AG04450 (cell line): ENCODE measurements at regions not wholly inside any gene's neighbourhood (a gene's known extent, or its start where the extent isn't known, plus 50 kb on each side); places are given as distances from the start of the nearest gene placed in this dataset.

Experiments used
- CTCF ChIA-PET: fragments of 300-600, 350-600 bp; formaldehyde crosslinking; extraction: SDS; loops from one replicate; lab custom pipeline; 2022; ENCODE audit warnings: antibody characterized with exemption, inconsistent platforms; lab: Charles Lee
- POLR2A ChIA-PET: fragments of 350-600 bp; formaldehyde crosslinking; extraction: SDS; loops from one replicate; lab custom pipeline; 2021; ENCODE audit warnings: antibody characterized with exemption, inconsistent platforms; lab: Yijun Ruan, JAX
- DNase-seq: peaks from one replicate; pipeline ENCODE4 v3.0.0-alpha.2; 2011; ENCODE audit warnings: low read depth, low spot score
- H3K27ac ChIP-seq: one replicate; pipeline ENCODE4 v1.5.1; 2012; ENCODE audit warnings: low read depth, low read length, control low read depth
- H3K27me3 ChIP-seq: one replicate; pipeline ENCODE4 v1.6.0; 2012; ENCODE audit warnings: low read length; ENCODE audit not compliant: control insufficient read depth, insufficient read depth
- H3K4me3 ChIP-seq: 2 replicates; pipeline ENCODE4 v1.5.1; 2011; ENCODE audit warnings: mild to moderate bottlenecking, low read depth, low read length, control low read depth
- H3K9me3 ChIP-seq: 2 replicates; pipeline ENCODE4 v1.5.1; 2012; ENCODE audit warnings: low read length; ENCODE audit not compliant: control insufficient read depth, insufficient read depth
- CTCF ChIP-seq: IDR thresholded peaks from 2 replicates; pipeline ENCODE4 v1.5.1; 2011; ENCODE audit warnings: low read depth, low read length, control low read depth, inconsistent platforms

DNA sequence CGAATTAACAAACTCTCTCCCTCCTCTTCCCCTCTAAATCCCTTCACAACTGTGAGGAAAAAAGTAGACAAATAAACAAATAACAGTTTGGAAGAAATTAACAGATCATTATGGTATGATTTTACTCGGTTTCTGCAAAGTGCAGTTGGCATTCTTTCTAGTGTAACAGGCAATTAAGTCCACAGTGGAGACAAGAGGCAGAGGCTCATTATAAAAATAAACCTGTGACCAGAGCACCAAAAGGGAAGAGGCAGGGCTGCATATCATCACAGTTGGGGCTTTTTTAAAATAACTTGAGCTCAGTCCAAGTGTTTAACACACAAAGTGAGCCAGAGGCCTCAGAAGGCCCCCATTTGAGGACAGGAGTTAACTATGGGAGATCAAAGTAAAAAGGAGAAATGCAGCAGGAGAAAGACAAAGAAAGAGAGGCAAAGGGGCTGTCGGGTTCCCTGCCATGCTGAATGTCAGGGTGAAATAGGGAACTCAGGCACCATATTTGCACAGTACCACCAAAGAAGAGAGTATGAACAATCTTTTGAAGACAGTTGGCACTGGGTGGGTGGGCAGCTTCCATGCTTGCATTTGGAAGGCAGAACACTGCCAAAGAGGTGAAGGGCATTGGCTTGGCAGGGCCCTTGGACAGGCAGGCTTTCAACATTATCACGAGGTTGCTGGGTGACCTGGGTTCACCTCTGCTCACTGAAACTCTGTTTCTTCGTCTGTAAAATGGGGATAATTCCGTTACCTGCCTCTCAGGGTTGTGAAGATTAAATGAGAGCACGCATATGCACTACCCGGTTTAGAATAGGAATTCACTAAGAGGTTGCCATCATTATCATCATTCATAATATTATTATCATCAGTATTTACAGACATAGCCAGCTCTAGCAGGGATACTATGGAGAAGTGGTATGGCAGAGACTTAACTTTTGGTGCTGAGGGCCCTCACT, 134.5 kb downstream of the MEX3B start:
- ChIA-PET CTCF (no interaction called here), POLR2A (no interaction called here)
- H3K27ac ChIP-seq = no peak overlapping the region
- peaks cover 1% of the 10 kb centered on the region for H3K27me3 ChIP-seq
- DNase-seq = no peak
- no peaks in the 10 kb centered on the region for H3K9me3 ChIP-seq
- no peak overlapping the region for H3K4me3 ChIP-seq
- TF ChIP-seq CTCF = no peak

DNA sequence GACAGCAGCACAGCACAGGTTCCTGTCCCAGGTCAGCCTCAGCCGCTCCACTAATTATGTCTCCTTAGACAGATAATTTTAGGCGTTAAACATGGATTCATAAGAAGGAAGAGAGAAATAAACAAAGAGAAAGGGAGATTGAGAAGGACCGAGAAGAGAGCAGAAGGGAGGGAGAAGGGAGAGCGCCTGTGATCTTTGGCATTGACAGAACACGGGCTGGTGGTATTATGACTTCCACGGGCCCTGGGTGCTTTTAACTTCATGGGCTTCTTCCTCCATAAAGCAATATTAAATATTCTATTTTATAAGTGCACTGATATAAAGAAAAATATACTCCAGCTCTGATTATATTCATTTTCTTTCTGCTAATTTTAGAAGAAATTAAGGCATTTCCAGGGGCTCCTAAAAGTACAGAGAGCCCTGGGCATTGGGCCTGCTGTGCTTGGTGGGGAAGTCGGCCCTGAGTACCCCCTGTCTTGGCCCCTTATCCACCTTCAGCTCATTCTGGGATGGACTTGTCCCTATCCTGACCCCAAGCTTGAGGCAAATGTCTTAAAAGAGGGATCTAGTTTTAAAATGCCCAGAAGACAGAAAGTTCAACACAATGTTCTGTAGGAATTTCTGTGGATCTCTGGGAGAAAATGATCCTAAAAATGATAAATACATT, 135.3 kb downstream of the MEX3B start:
- no peak overlapping the region for H3K27ac ChIP-seq
- no peaks in the 10 kb centered on the region for H3K9me3 ChIP-seq
- TF ChIP-seq CTCF = no peak
- POLR2A ChIA-PET = no interaction called here
- no peak overlapping the region for H3K4me3 ChIP-seq
- no peaks in the 10 kb centered on the region for H3K27me3 ChIP-seq
- no peak for DNase-seq
- CTCF ChIA-PET = no interaction called here

DNA sequence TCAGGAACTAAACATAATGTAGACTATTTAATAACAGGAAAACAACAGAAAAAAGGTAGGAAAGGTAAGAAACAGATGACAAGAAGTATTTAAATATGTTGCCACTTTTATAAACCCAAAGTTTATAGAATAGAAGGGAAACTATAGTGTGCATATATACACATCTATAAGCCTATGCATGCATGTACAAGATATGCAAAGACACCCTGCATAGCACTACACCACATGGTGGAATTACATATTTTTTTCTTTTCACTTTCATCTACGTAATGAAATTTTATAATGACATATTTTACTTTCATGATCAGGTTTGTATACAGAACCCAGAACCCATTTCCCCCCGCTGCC, 136.8 kb downstream of the MEX3B start:
- CTCF ChIA-PET = no interaction called here
- H3K9me3 ChIP-seq = no peaks in the 10 kb centered on the region
- H3K4me3 ChIP-seq = no peak overlapping the region
- no peak for TF ChIP-seq CTCF
- no peak for DNase-seq
- no peaks in the 10 kb centered on the region for H3K27me3 ChIP-seq
- H3K27ac ChIP-seq = peak overlapping the region; percentile 78
- POLR2A ChIA-PET = no interaction called here

DNA sequence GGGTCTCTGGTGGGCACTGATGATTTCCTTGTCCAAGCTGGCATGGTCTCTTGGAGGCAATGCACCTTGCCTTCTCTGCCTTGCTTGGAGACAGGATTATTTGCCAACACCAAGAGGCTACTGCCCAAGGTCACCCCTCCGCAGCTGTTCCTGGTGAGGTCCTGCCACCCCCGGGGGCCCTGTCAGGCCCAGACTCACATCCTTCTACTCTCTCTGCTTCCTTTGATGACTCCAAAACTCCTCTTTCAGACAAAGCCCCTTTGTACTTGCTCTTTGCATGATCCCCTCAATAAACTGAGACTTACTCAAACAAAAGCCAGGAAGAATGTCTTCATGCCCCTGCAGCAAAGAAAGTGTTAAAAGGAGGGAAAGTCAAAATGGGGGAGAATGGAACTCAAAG, 137.7 kb downstream of the MEX3B start:
- POLR2A ChIA-PET = no interaction called here
- CTCF ChIA-PET = no interaction called here
- no peak for DNase-seq
- H3K27me3 ChIP-seq = no peaks in the 10 kb centered on the region
- H3K27ac ChIP-seq = no peak overlapping the region
- no peak overlapping the region for H3K4me3 ChIP-seq
- TF ChIP-seq CTCF = no peak
- no peaks in the 10 kb centered on the region for H3K9me3 ChIP-seq

GRCh38 chr15:81907521-81907920, 138.3 kb downstream of the MEX3B start:
- DNase-seq = no peak
- ChIA-PET CTCF (no interaction called here), POLR2A (interaction anchor here (0.7 kb wide), 1 partner anchor 16 kb away, joined by 5 read pairs; no protein-coding TSS in a partner anchor)
- H3K27me3 ChIP-seq = no peaks in the 10 kb centered on the region
- no peak for TF ChIP-seq CTCF
- H3K4me3 ChIP-seq = no peak overlapping the region
- no peak overlapping the region for H3K27ac ChIP-seq
- H3K9me3 ChIP-seq = no peaks in the 10 kb centered on the region
